ENCODE measurements at regions not wholly inside any gene's neighbourhood (a gene's known extent, or its start where the extent isn't known, plus 50 kb on each side); places are given as distances from the start of the nearest gene placed in this dataset.

- DNase-seq = no peak
These were observed 65.8 kb upstream of the LEKR1 start for GRCh38 chr3:156760333-156760732.

- no peak for DNase-seq
These were observed 65.1 kb upstream of the LEKR1 start for GRCh38 chr3:156761007-156761406.

- DNase-seq = no peak
These were observed 64.3 kb upstream of the LEKR1 start for GRCh38 chr3:156761713-156762451.

- peak; percentile 46 for DNase-seq
These were observed 63.4 kb upstream of the LEKR1 start for GRCh38 chr3:156762631-156763185.

- DNase-seq = no peak
These were observed 62.8 kb upstream of the LEKR1 start for GRCh38 chr3:156763386-156763785.

GRCh38 chr3:156763931-156764720 is 62.0 kb upstream of the LEKR1 start:
- no peak for DNase-seq

GRCh38 chr3:156764751-156765150 is 61.4 kb upstream of the LEKR1 start:
- no peak for DNase-seq

GRCh38 chr3:156768390-156768789 is 57.8 kb upstream of the LEKR1 start:
- DNase-seq = no peak

GRCh38 chr3:156769721-156770654 is 56.2 kb upstream of the LEKR1 start:
- DNase-seq = no peak

GRCh38 chr3:156770699-156771414 is 55.3 kb upstream of the LEKR1 start:
- no peak for DNase-seq

GRCh38 chr3:156772588-156773206 is 53.5 kb upstream of the LEKR1 start:
- no peak for DNase-seq

GRCh38 chr3:156776031-156776430 is 50.1 kb upstream of the LEKR1 start:
- DNase-seq = no peak
